ENCODE measurements at regions not wholly inside any gene's neighbourhood (a gene's known extent, or its start where the extent isn't known, plus 50 kb on each side); places are given as distances from the start of the nearest gene placed in this dataset.

- DNase-seq = no peak
Measured at GRCh38 chr2:235217846-235218245, 266.0 kb downstream of the SH3BP4 start.

DNA sequence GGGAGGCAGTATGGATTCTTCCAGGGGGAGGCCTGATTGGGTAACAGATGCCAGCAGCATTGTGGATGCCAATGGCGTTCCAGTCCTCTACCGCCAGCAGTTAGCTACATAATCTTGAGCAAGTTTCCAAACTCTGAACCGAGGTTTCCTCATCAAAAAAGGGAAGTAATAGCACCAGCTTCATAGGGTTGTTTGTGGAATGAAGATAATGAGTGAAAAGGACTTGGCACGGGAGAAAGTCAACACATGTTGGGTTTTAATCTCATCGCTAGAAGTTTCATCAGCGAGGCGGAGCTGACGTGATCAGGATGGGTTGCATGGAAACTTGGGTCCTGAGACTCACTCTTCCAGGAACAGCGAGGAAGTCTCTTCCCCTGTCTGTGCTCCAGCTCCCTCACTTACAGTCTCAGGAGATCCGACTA, 266.7 kb downstream of the SH3BP4 start:
- Histone ChIP-seq H3K4me3 (ENCODE audit: low read depth, low read length) (no peak overlapping the region), H3K4me1 (no peaks in the 10 kb centered on the region), H3K36me3 (no peaks in the 10 kb centered on the region), H3K9me3 (no peaks in the 10 kb centered on the region), H3K27me3 (no peaks in the 10 kb centered on the region)
- TF ChIP-seq CTCF (IDR thresholded peaks at IDR 0.05; ENCODE audit: low read depth, low read length) = no peak
- no peak for DNase-seq

More at GRCh38 chr2:235217846-235218245, 266.0 kb downstream of the SH3BP4 start:
- Histone ChIP-seq H3K9me3 (no peaks in the 10 kb centered on the region), H3K4me1 (no peaks in the 10 kb centered on the region), H3K4me3 (ENCODE audit: low read depth, low read length) (no peak overlapping the region), H3K36me3 (no peaks in the 10 kb centered on the region), H3K27me3 (0 out of 2 replicates have a peak, but pooled peaks cover 1% of the 10 kb centered on the region)
- TF ChIP-seq CTCF (IDR thresholded peaks at IDR 0.05; ENCODE audit: low read depth, low read length) = no peak

- DNase-seq = no peak
- Histone ChIP-seq H3K9me3 (no peaks in the 10 kb centered on the region), H3K36me3 (no peaks in the 10 kb centered on the region)
Measured at GRCh38 chr2:235219048-235219447, 267.2 kb downstream of the SH3BP4 start.

GRCh38 chr2:235220331-235220730, 268.5 kb downstream of the SH3BP4 start:
- H3K9me3 ChIP-seq = no peaks in the 10 kb centered on the region
- H3K27me3 ChIP-seq = no peaks in the 10 kb centered on the region
- no peak for DNase-seq
- H3K36me3 ChIP-seq = no peaks in the 10 kb centered on the region
- H3K4me3 ChIP-seq (ENCODE audit: low read depth, low read length) = no peak overlapping the region
- no peak for TF ChIP-seq CTCF (IDR thresholded peaks at IDR 0.05; ENCODE audit: low read depth, low read length)
- H3K4me1 ChIP-seq = no peaks in the 10 kb centered on the region; the same call in 1 of the 2 replicates

More at GRCh38 chr2:235219048-235219447, 267.2 kb downstream of the SH3BP4 start:
- TF ChIP-seq CTCF (IDR thresholded peaks at IDR 0.05; ENCODE audit: low read depth, low read length) = no peak
- H3K4me1 ChIP-seq = no peaks in the 10 kb centered on the region
- H3K4me3 ChIP-seq (ENCODE audit: low read depth, low read length) = no peak overlapping the region
- no peaks in the 10 kb centered on the region for H3K27me3 ChIP-seq

DNA sequence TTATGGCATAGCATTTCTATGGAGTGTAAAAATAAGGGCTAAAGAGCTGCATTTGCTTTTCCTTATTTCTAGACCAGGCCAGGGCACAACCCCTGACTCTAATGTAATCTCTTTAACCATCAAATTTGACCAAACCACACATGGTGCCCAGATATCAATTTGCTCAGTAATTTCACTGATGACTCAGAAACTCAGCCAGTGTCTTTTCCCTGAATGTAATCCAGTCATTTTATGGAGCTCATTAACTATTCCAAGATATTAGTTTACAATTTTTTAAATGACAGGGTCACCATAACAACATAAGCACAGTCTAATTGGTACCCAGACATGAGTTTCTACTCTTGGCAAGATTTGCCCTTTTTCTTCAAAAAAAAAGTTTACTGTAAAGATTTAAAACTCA, 270.8 kb upstream of the AGAP1 start:
- DNase-seq = no peak
- no peak for TF ChIP-seq CTCF (IDR thresholded peaks at IDR 0.05; ENCODE audit: low read depth, low read length)
- H3K9me3 ChIP-seq = no peaks in the 10 kb centered on the region
- H3K36me3 ChIP-seq = no peaks in the 10 kb centered on the region
- H3K4me3 ChIP-seq (ENCODE audit: low read depth, low read length) = no peak overlapping the region
- no peaks in the 10 kb centered on the region; the same call in 1 of the 2 replicates for H3K4me1 ChIP-seq
- no peaks in the 10 kb centered on the region; the same call in 1 of the 2 replicates for H3K27me3 ChIP-seq

GRCh38 chr2:235224410-235224809, 269.4 kb upstream of the AGAP1 start:
- no peak for DNase-seq
- Histone ChIP-seq H3K4me3 (ENCODE audit: low read depth, low read length) (no peak overlapping the region), H3K4me1 (no peaks in the 10 kb centered on the region; the same call in 1 of the 2 replicates), H3K27me3 (no peaks in the 10 kb centered on the region; the same call in none of the 2 replicates), H3K36me3 (no peaks in the 10 kb centered on the region), H3K9me3 (no peaks in the 10 kb centered on the region)
- no peak for TF ChIP-seq CTCF (IDR thresholded peaks at IDR 0.05; ENCODE audit: low read depth, low read length)

Measured in BE2C (cell line).